SK-MEL-5 (cell line): ENCODE measurements at regions not wholly inside any gene's neighbourhood (a gene's known extent, or its start where the extent isn't known, plus 50 kb on each side); places are given as distances from the start of the nearest gene placed in this dataset.
A peak's percentile ranks its signal among the peaks of the same experiment; 100 is the strongest.

Experiments used
- DNase-seq: peaks from one replicate; pipeline ENCODE4 v3.0.0-alpha.2; 2016; ENCODE audit warnings: low read depth, low spot score
- in situ Hi-C: cut with HindIII; loops from 2 replicates; pipeline ENCODE4 v1.10.0; 2016; ENCODE audit warnings: low sequenced_read_pairs, high pct_unique_total_duplicates, low pct_unique_long_range_greater_than_20kb

GRCh38 chr18:23373570-23373969, 79.5 kb upstream of the RIOK3 start:
- DNase-seq = no peak
- in situ Hi-C loops = no loop called here

- DNase-seq = no peak
- in situ Hi-C loops = no loop called here
These were observed 75.3 kb upstream of the RIOK3 start for GRCh38 chr18:23377669-23378301.

- in situ Hi-C loops = no loop called here
- no peak for DNase-seq
These were observed 74.8 kb upstream of the RIOK3 start for GRCh38 chr18:23378302-23378686.

GRCh38 chr18:23380001-23380550, 73.0 kb upstream of the RIOK3 start:
- in situ Hi-C loops = no loop called here
- DNase-seq = no peak

- no peak for DNase-seq
- in situ Hi-C loops = no loop called here
These were observed 72.3 kb upstream of the RIOK3 start for GRCh38 chr18:23380817-23381216.

GRCh38 chr18:23383494-23383893, 69.6 kb upstream of the RIOK3 start:
- in situ Hi-C loops = no loop called here
- no peak for DNase-seq

- in situ Hi-C loops = no loop called here
- DNase-seq = no peak
These were observed 68.0 kb upstream of the RIOK3 start for GRCh38 chr18:23384778-23385736.

GRCh38 chr18:23386317-23386716, 66.8 kb upstream of the RIOK3 start:
- in situ Hi-C loops = no loop called here
- DNase-seq = no peak

GRCh38 chr18:23387265-23387664, 65.8 kb upstream of the RIOK3 start:
- DNase-seq = no peak
- in situ Hi-C loops = no loop called here

GRCh38 chr18:23388357-23388756, 64.7 kb upstream of the RIOK3 start:
- DNase-seq = no peak
- in situ Hi-C loops = no loop called here

GRCh38 chr18:23391156-23391555, 61.9 kb upstream of the RIOK3 start:
- in situ Hi-C loops = no loop called here

GRCh38 chr18:23397907-23398306, 55.2 kb upstream of the RIOK3 start:
- no peak for DNase-seq
- in situ Hi-C loops = no loop called here

More at GRCh38 chr18:23391156-23391555, 61.9 kb upstream of the RIOK3 start:
- DNase-seq = no peak

- no peak for DNase-seq
- in situ Hi-C loops = no loop called here
These were observed 54.7 kb upstream of the RIOK3 start for GRCh38 chr18:23398401-23398800.

GRCh38 chr18:23399067-23399466, 54.0 kb upstream of the RIOK3 start:
- in situ Hi-C loops = no loop called here
- DNase-seq = no peak

GRCh38 chr18:23400918-23401317, 52.2 kb upstream of the RIOK3 start:
- in situ Hi-C loops = no loop called here

GRCh38 chr18:23401400-23402347, 51.4 kb upstream of the RIOK3 start:
- in situ Hi-C loops = no loop called here
- peak; percentile 6 for DNase-seq

More at GRCh38 chr18:23400918-23401317, 52.2 kb upstream of the RIOK3 start:
- no peak for DNase-seq
